Testis (tissue), 2 donors: ENCODE measurements at regions not wholly inside any gene's neighbourhood (a gene's known extent, or its start where the extent isn't known, plus 50 kb on each side); places are given as distances from the start of the nearest gene placed in this dataset.

Experiments
- DNase-seq: peaks from one replicate; pipeline ENCODE4 v3.0.0-alpha.2; 2019
- H3K27ac ChIP-seq, 2 donors: fragments of 200-600 bp; sonication (generic); one replicate each; pipeline ENCODE4 v1.5.1; 2019
- H3K27me3 ChIP-seq: fragments of 200-600 bp; sonication (generic); one replicate; pipeline ENCODE4 v1.5.1; 2019
- H3K36me3 ChIP-seq: fragments of 200-600 bp; sonication (generic); one replicate; pipeline ENCODE4 v1.5.1; 2017; ENCODE audit warnings: low read depth; ENCODE audit errors: missing control alignments
- H3K4me1 ChIP-seq: fragments of 200-600 bp; sonication (generic); one replicate; pipeline ENCODE4 v1.5.1; 2019
- H3K4me3 ChIP-seq, 2 donors: fragments of 200-600 bp; sonication (generic); one replicate each; pipeline ENCODE4 v1.5.1; 2017 to 2019
- H3K9me3 ChIP-seq: fragments of 200-600 bp; sonication (generic); one replicate; pipeline ENCODE4 v1.5.1; 2017
- POLR2A ChIP-seq: fragments of 450-650 bp; IDR thresholded peaks from one replicate; pipeline ENCODE4 v1.6.1; 2017; ENCODE audit warnings: antibody characterized with exemption, mild to moderate bottlenecking, moderate library complexity
- WGBS, 2 donors: methylation state at CpG; one replicate each; pipeline ENCODE4 v1.1.5; 2018; 5-methylcytosine and 5-hydroxymethylcytosine counted together
- intact Hi-C: fragments of 100-400 bp; cut with DNase I; formaldehyde crosslinking; loops from one replicate; pipeline ENCODE4 v1.15.1; 2023; ENCODE audit warnings: low total_unique reads
- TF ChIP-seq, protein P1 (sequence below), 3 experiments: fragments of 450-650 bp in 2 of 3; fragments of 200-600 bp in 1 of 3; sonication (generic) in 1 of 3; IDR thresholded peaks; one replicate each; pipeline ENCODE4 v1.5.1; 2016 to 2019; ENCODE audit warnings: antibody characterized with exemption in 3 of 3, mild to moderate bottlenecking in 2 of 3, moderate library complexity in 1 of 3

DNA sequence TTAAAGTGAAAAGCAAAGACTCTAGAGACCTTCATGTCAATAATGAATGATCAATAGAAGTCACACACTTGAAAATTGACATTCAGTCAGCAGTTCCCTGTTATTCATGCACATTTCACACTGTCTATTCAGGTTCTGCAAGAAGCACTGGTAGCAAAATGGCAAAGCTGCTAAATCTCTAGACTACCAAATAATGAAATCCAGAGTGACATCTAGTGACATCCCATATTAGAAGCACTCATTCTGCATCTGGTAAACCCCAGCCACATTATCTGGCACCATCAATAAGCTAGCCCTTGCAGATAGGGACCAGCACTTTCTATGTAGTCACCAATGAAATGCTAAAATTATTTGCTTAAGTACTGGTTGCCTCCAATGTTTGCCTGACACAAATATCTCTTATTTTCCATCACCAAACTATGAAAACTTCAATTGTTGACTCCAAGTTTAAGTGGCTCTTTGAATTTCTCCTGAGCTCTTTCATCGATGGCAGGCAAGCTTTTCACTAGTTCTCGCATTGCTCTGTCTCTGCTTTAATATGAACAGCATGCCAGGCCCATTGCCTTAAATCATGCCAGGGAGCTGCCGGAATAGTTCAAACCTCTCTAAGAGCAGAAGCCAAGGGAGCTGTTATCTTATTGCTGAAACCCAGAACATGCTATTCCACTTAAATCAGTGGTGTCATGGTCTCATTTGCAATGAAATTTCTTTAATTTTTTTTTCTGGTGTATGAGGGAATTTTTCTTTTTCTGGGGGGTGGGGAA lies 409.9 kb downstream of the MZT1 start:
- intact Hi-C loops: no loop called here
- Histone ChIP-seq H3K4me1 (no peaks in the 10 kb centered on the region), H3K4me3 (no peak overlapping the region), H3K36me3 (no peaks in the 10 kb centered on the region), H3K9me3 (no peaks in the 10 kb centered on the region), H3K27ac (no peak overlapping the region), H3K27me3 (no peaks in the 10 kb centered on the region)
- 43 to 49% methylated on average over 3 of the region's 3 CpGs for WGBS, 2 donors
- TF ChIP-seq, protein P1, sequence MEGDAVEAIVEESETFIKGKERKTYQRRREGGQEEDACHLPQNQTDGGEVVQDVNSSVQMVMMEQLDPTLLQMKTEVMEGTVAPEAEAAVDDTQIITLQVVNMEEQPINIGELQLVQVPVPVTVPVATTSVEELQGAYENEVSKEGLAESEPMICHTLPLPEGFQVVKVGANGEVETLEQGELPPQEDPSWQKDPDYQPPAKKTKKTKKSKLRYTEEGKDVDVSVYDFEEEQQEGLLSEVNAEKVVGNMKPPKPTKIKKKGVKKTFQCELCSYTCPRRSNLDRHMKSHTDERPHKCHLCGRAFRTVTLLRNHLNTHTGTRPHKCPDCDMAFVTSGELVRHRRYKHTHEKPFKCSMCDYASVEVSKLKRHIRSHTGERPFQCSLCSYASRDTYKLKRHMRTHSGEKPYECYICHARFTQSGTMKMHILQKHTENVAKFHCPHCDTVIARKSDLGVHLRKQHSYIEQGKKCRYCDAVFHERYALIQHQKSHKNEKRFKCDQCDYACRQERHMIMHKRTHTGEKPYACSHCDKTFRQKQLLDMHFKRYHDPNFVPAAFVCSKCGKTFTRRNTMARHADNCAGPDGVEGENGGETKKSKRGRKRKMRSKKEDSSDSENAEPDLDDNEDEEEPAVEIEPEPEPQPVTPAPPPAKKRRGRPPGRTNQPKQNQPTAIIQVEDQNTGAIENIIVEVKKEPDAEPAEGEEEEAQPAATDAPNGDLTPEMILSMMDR (IDR thresholded peaks at IDR 0.05): no peak
- no peak for TF ChIP-seq POLR2A
- DNase-seq: peak; percentile 25

- Histone ChIP-seq H3K36me3 (no peaks in the 10 kb centered on the region), H3K27me3 (no peaks in the 10 kb centered on the region), H3K9me3 (no peaks in the 10 kb centered on the region), H3K4me1 (no peaks in the 10 kb centered on the region), H3K4me3 (no peak overlapping the region), H3K27ac (no peak overlapping the region)
- no peak for DNase-seq
- no peak for TF ChIP-seq POLR2A
- TF ChIP-seq, protein P1 (IDR thresholded peaks at IDR 0.05): no peak
- intact Hi-C loops: no loop called here
- 87% methylated on average over 5 of the region's 5 CpGs for WGBS, 2 donors
These were observed 410.7 kb downstream of the MZT1 start for GRCh38 chr13:72316716-72317115.

DNA sequence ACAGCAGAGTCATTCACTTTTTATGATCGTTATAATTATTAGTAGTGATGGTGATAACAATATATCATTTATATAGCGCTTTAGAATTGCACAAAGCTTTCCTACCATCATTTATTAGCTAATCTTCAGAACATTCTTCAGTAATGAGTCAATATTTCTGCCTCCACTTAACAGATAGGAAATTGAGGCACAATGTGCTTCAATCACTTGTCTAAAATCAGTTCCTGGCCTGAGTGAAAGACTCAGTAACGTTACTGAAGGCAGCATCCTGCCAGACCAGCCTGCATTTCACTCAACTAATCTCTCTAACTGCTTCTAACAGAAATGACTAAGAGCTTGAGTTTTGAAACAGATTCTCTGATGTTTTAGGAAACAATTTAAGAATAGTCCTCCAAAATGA lies 412.1 kb downstream of the MZT1 start:
- Histone ChIP-seq H3K4me3 (no peak overlapping the region), H3K27me3 (no peaks in the 10 kb centered on the region), H3K27ac (no peak overlapping the region), H3K9me3 (no peaks in the 10 kb centered on the region), H3K36me3 (no peaks in the 10 kb centered on the region), H3K4me1 (no peaks in the 10 kb centered on the region)
- WGBS, 2 donors: 60 to 61% methylated on average over 3 of the region's 3 CpGs
- DNase-seq: no peak
- intact Hi-C loops: no loop called here
- TF ChIP-seq, protein P1 (IDR thresholded peaks at IDR 0.05): no peak
- no peak for TF ChIP-seq POLR2A

- Histone ChIP-seq H3K4me3 (no peak overlapping the region), H3K27me3 (no peaks in the 10 kb centered on the region), H3K36me3 (no peaks in the 10 kb centered on the region), H3K4me1 (no peaks in the 10 kb centered on the region), H3K9me3 (no peaks in the 10 kb centered on the region), H3K27ac (no peak overlapping the region)
- DNase-seq: no peak
- WGBS, 2 donors: 89 to 96% methylated on average over 2 of the region's 2 CpGs
- intact Hi-C loops: no loop called here
- TF ChIP-seq POLR2A: no peak
- TF ChIP-seq, protein P1 (IDR thresholded peaks at IDR 0.05): no peak
These were observed 413.2 kb downstream of the MZT1 start for GRCh38 chr13:72314210-72314609.

GRCh38 chr13:72313546-72313945 lies 413.9 kb downstream of the MZT1 start:
- WGBS, 2 donors: 91 to 95% methylated on average over 7 of the region's 7 CpGs
- no peak for DNase-seq
- H3K9me3 ChIP-seq: no peaks in the 10 kb centered on the region
- H3K27ac ChIP-seq: no peak overlapping the region
- no peaks in the 10 kb centered on the region for H3K27me3 ChIP-seq
- H3K4me1 ChIP-seq: no peaks in the 10 kb centered on the region
- H3K36me3 ChIP-seq: no peaks in the 10 kb centered on the region
- intact Hi-C loops: no loop called here
- no peak for TF ChIP-seq POLR2A
- TF ChIP-seq, protein P1 (IDR thresholded peaks at IDR 0.05): no peak
- no peak overlapping the region for H3K4me3 ChIP-seq
